H9 (cell line): ENCODE measurements at regions not wholly inside any gene's neighbourhood (a gene's known extent, or its start where the extent isn't known, plus 50 kb on each side); places are given as distances from the start of the nearest gene placed in this dataset.

ENCODE experiments used
- DNase-seq: peaks from one replicate; pipeline ENCODE4 v3.0.0-alpha.2; 2017
- H2AFZ ChIP-seq: one replicate; pipeline ENCODE4 v1.6.1; 2013; ENCODE audit warnings: mild to moderate bottlenecking, low read length, control low read depth, moderate library complexity
- H2AK5ac ChIP-seq: 2 replicates; pipeline ENCODE4 v1.6.1; 2013; ENCODE audit warnings: low read length, control low read depth, mixed read lengths; ENCODE audit not compliant: insufficient read length
- H2BK120ac ChIP-seq: one replicate; pipeline ENCODE4 v1.6.1; 2013; ENCODE audit warnings: low read depth, mild to moderate bottlenecking, low read length, control low read depth, inconsistent platforms; ENCODE audit not compliant: poor library complexity, severe bottlenecking
- H2BK12ac ChIP-seq: 2 replicates; pipeline ENCODE4 v1.6.1; 2013; ENCODE audit warnings: low read length, control low read depth, mixed read lengths, low read depth; ENCODE audit not compliant: insufficient read length
- H2BK15ac ChIP-seq: 2 replicates; pipeline ENCODE4 v1.6.1; 2013; ENCODE audit warnings: low read depth, low read length, control low read depth
- H2BK20ac ChIP-seq: one replicate; pipeline ENCODE4 v1.6.1; 2013; ENCODE audit warnings: low read depth, mild to moderate bottlenecking, low read length, control low read depth, inconsistent platforms; ENCODE audit not compliant: poor library complexity, severe bottlenecking
- H2BK5ac ChIP-seq: 2 replicates; pipeline ENCODE4 v1.6.1; 2013; ENCODE audit warnings: low read length, control low read depth, mixed read lengths; ENCODE audit not compliant: insufficient read length
- H3K14ac ChIP-seq: 2 replicates; pipeline ENCODE4 v1.6.1; 2013; ENCODE audit warnings: low read length, control low read depth; ENCODE audit not compliant: insufficient read depth
- H3K18ac ChIP-seq: 2 replicates; pipeline ENCODE4 v1.6.1; 2013; ENCODE audit warnings: low read depth, mild to moderate bottlenecking, mixed read lengths, low read length, control low read depth; ENCODE audit not compliant: insufficient read length
- H3K23ac ChIP-seq: 2 replicates; pipeline ENCODE4 v1.6.1; 2013; ENCODE audit warnings: low read length, control low read depth, mixed read lengths, low read depth; ENCODE audit not compliant: insufficient read length
- H3K23me2 ChIP-seq: 2 replicates; pipeline ENCODE4 v1.6.1; 2013; ENCODE audit warnings: low read depth, mild to moderate bottlenecking, mixed read lengths, low read length, control low read depth; ENCODE audit not compliant: insufficient read length, poor library complexity, severe bottlenecking
- H3K27ac ChIP-seq: 2 replicates; pipeline ENCODE4 v1.5.1; 2013; ENCODE audit warnings: low read length, control low read depth, mixed read lengths, low read depth; ENCODE audit not compliant: insufficient read length
- H3K27me3 ChIP-seq: 2 replicates; pipeline ENCODE4 v1.6.1; 2013; ENCODE audit warnings: low read length, control low read depth, inconsistent platforms; ENCODE audit not compliant: insufficient read depth
- H3K4ac ChIP-seq: 2 replicates; pipeline ENCODE4 v1.6.1; 2013; ENCODE audit warnings: low read depth, mild to moderate bottlenecking, control low read depth, inconsistent platforms, low read length, moderate library complexity
- H3K4me1 ChIP-seq: 2 replicates; pipeline ENCODE4 v1.6.1; 2013; ENCODE audit warnings: low read length, control low read depth, inconsistent platforms; ENCODE audit not compliant: insufficient read depth
- H3K4me2 ChIP-seq: 2 replicates; pipeline ENCODE4 v1.6.1; 2013; ENCODE audit warnings: low read length, control low read depth, mixed read lengths; ENCODE audit not compliant: insufficient read length, insufficient read depth
- H3K56ac ChIP-seq: 2 replicates; pipeline ENCODE4 v1.6.1; 2013; ENCODE audit warnings: low read depth, mild to moderate bottlenecking, mixed read lengths, low read length, control low read depth; ENCODE audit not compliant: insufficient read length
- H3K79me1 ChIP-seq: 2 replicates; pipeline ENCODE4 v1.6.1; 2013; ENCODE audit warnings: low read depth, mild to moderate bottlenecking, moderate library complexity, low read length, control low read depth, inconsistent platforms; ENCODE audit not compliant: insufficient read depth, poor library complexity, severe bottlenecking
- H3K79me2 ChIP-seq: 2 replicates; pipeline ENCODE4 v1.6.1; 2013; ENCODE audit warnings: low read length, control low read depth, inconsistent platforms; ENCODE audit not compliant: insufficient read depth
- H3K9ac ChIP-seq: 2 replicates; pipeline ENCODE4 v1.6.1; 2013; ENCODE audit warnings: low read length, control low read depth, mixed read lengths; ENCODE audit not compliant: insufficient read length; ENCODE audit errors: extremely low read depth
- H3K9me3 ChIP-seq: one replicate; pipeline ENCODE4 v1.6.1; 2013; ENCODE audit warnings: low read depth, low read length, inconsistent platforms; ENCODE audit not compliant: control insufficient read depth
- H3T11ph ChIP-seq: one replicate; pipeline ENCODE4 v1.6.1; 2013; ENCODE audit warnings: mild to moderate bottlenecking, low read length, control low read depth, inconsistent platforms
- H4K20me1 ChIP-seq: one replicate; pipeline ENCODE4 v1.6.1; 2013; ENCODE audit not compliant: control insufficient read depth, insufficient read length, insufficient read depth
- H4K5ac ChIP-seq: 2 replicates; pipeline ENCODE4 v1.6.1; 2013; ENCODE audit warnings: low read depth, mild to moderate bottlenecking, mixed read lengths, low read length, control low read depth; ENCODE audit not compliant: insufficient read length
- H4K8ac ChIP-seq: replicated peaks from 2 replicates; pipeline ENCODE4 v1.6.1; 2013; ENCODE audit warnings: low read length, control low read depth, mixed read lengths, low read depth; ENCODE audit not compliant: insufficient read length
- H4K91ac ChIP-seq: 2 replicates; pipeline ENCODE4 v1.6.1; 2013; ENCODE audit warnings: low read depth, mild to moderate bottlenecking, moderate library complexity, mixed read lengths, low read length, control low read depth; ENCODE audit not compliant: insufficient read length
- H3K27ac Mint-ChIP-seq, 3 experiments: 2 replicates in 2 of 3; 3 replicates in 1 of 3; pipeline ENCODE4 v1.8.0; 2020 to 2021; ENCODE audit warnings: mixed read lengths in 3 of 3, mild to moderate bottlenecking in 1 of 3, moderate library complexity in 1 of 3
- H3K27me3 Mint-ChIP-seq: 2 replicates; pipeline ENCODE4 v1.8.0; 2021; ENCODE audit warnings: low read depth, mild to moderate bottlenecking, moderate library complexity, mixed read lengths
- H3K36me3 Mint-ChIP-seq, 3 experiments: 2 replicates in 2 of 3; 3 replicates in 1 of 3; pipeline ENCODE4 v1.8.0; 2020 to 2021; ENCODE audit warnings: low read depth in 3 of 3, mixed read lengths in 3 of 3; ENCODE audit not compliant: insufficient read depth in 1 of 3
- H3K4me1 Mint-ChIP-seq, 2 experiments: 2 replicates each; pipeline ENCODE4 v1.8.0; 2020; ENCODE audit warnings: mixed read lengths in 2 of 2
- H3K4me3 Mint-ChIP-seq, 2 experiments: 2 replicates in 1 of 2; 3 replicates in 1 of 2; pipeline ENCODE4 v1.8.0; 2020 to 2021; ENCODE audit warnings: mild to moderate bottlenecking in 2 of 2, mixed read lengths in 2 of 2, moderate library complexity in 1 of 2
- H3K9me3 Mint-ChIP-seq, 2 experiments: 2 replicates in 1 of 2; 3 replicates in 1 of 2; pipeline ENCODE4 v1.8.0; 2020; ENCODE audit warnings: mild to moderate bottlenecking in 2 of 2, mixed read lengths in 2 of 2, moderate library complexity in 1 of 2
- WGBS: extraction: QIAGEN DNeasy Blood & Tissue Kit; methylation state at CpG from one replicate; pipeline ENCODE4 v1.1.7; 2013; ENCODE audit warnings: missing lambda C conversion rate, low lambda C conversion rate, mixed read lengths; ENCODE audit not compliant: insufficient read length; ENCODE audit errors: extremely low coverage; 5-methylcytosine and 5-hydroxymethylcytosine counted together
- TF ChIP-seq, protein P1 (sequence below): fragments of 200-600 bp; sonication (generic); conservative IDR thresholded peaks from 3 replicates; pipeline ENCODE4 v1.8.0; 2021; ENCODE audit warnings: antibody characterized with exemption, mild to moderate bottlenecking

DNA sequence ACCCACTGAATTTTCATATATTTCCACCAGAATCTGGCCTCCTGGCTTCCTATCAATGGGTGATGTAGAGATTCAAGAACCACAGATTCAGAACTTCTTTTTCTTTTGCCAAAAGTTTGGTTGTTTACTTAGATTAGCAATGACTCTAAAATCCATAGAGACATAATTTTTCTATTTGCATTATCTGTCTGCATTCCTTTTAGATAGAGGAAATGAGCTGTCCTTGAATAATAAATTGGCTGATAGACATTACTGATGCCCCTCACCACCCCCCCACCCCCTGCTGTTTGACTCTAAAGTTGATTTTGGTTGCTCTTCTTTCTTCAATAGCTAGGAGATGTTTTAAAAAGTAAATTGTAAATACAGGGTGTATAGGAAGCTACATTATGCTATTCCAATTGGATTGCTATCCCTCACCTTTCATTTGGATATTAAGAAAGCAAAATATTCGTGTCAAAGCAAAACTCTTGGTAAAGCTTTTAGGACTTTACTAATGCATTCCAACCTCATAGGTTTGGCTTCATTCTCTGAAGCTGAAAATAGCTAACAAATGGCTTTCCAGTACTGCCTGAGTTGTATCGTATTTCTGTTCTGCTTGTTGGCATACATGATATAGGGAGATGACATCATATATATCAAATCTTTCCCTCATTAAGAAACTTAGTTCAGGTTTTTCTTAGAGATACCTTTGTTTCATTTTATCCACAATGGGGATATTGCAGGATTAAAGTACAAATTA is 606.0 kb downstream of the ARL4A start:
- Histone ChIP-seq H3K14ac (no peak overlapping the region), H2BK12ac (no peak overlapping the region), H2BK120ac (no peak overlapping the region), H2BK20ac (no peak overlapping the region), H3K79me2 (no peaks in the 10 kb centered on the region), H3K4me1 (no peaks in the 10 kb centered on the region), H2BK15ac (no peak overlapping the region), H3K18ac (no peak overlapping the region), H3T11ph (no peak overlapping the region), H2BK5ac (no peak overlapping the region), H3K23ac (no peak overlapping the region), H2AK5ac (no peak overlapping the region), H3K23me2 (no peaks in the 10 kb centered on the region), H3K4ac (no peak overlapping the region), H4K8ac (no peak overlapping the region), H3K9ac (no peak overlapping the region), H3K79me1 (no peaks in the 10 kb centered on the region), H4K5ac (no peak overlapping the region), H4K91ac (no peak overlapping the region), H3K4me2 (no peak overlapping the region), H3K27ac (no peak overlapping the region), H3K27me3 (no peaks in the 10 kb centered on the region), H3K9me3 (no peaks in the 10 kb centered on the region), H3K56ac (no peak overlapping the region), H4K20me1 (no peaks in the 10 kb centered on the region), H2AFZ (no peak overlapping the region)
- H3K27ac Mint-ChIP-seq: no peak overlapping the region
- no peak overlapping the region for H3K4me3 Mint-ChIP-seq
- TF ChIP-seq, protein P1, sequence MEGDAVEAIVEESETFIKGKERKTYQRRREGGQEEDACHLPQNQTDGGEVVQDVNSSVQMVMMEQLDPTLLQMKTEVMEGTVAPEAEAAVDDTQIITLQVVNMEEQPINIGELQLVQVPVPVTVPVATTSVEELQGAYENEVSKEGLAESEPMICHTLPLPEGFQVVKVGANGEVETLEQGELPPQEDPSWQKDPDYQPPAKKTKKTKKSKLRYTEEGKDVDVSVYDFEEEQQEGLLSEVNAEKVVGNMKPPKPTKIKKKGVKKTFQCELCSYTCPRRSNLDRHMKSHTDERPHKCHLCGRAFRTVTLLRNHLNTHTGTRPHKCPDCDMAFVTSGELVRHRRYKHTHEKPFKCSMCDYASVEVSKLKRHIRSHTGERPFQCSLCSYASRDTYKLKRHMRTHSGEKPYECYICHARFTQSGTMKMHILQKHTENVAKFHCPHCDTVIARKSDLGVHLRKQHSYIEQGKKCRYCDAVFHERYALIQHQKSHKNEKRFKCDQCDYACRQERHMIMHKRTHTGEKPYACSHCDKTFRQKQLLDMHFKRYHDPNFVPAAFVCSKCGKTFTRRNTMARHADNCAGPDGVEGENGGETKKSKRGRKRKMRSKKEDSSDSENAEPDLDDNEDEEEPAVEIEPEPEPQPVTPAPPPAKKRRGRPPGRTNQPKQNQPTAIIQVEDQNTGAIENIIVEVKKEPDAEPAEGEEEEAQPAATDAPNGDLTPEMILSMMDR: no peak
- H3K27me3 Mint-ChIP-seq: no peaks in the 10 kb centered on the region
- no peaks in the 10 kb centered on the region for H3K36me3 Mint-ChIP-seq
- no peaks in the 10 kb centered on the region for H3K9me3 Mint-ChIP-seq
- no peak for DNase-seq
- no CpG with 5 or more reads among the region's 2 CpGs for WGBS
- 0 out of 4 replicates have a peak, but pooled peaks cover 0 to 3% of the 10 kb centered on the region in 2 experiments for H3K4me1 Mint-ChIP-seq
